Neural cell (in vitro differentiated cells): ENCODE measurements at regions not wholly inside any gene's neighbourhood (a gene's known extent, or its start where the extent isn't known, plus 50 kb on each side); places are given as distances from the start of the nearest gene placed in this dataset.

Source experiments
- CTCF ChIP-seq: fragments of 450-650 bp; IDR thresholded peaks from 2 replicates; pipeline ENCODE4 v1.5.1; 2014; ENCODE audit warnings: antibody characterized with exemption, mild to moderate bottlenecking, moderate library complexity; ENCODE audit not compliant: poor library complexity, severe bottlenecking
- EP300 ChIP-seq: fragments of 450-650 bp; conservative IDR thresholded peaks from 2 replicates; pipeline ENCODE4 v1.6.1; 2014; ENCODE audit warnings: antibody characterized with exemption, mild to moderate bottlenecking, moderate library complexity; ENCODE audit not compliant: poor library complexity, severe bottlenecking
- EZH2 ChIP-seq: fragments of 200-600, 300-800 bp; shearing (Covaris generic), sonication (generic); IDR thresholded peaks from 2 replicates; pipeline ENCODE4 v1.6.1; 2014; ENCODE audit warnings: antibody characterized with exemption, low read length, borderline replicate concordance, mild to moderate bottlenecking; ENCODE audit not compliant: insufficient read depth, poor library complexity, severe bottlenecking
- POLR2AphosphoS5 ChIP-seq: IDR thresholded peaks from 2 replicates; pipeline ENCODE4 v1.6.1; 2012
- RAD21 ChIP-seq: fragments of 450-650 bp; conservative IDR thresholded peaks from 2 replicates; pipeline ENCODE4 v1.6.1; 2014; ENCODE audit warnings: antibody characterized with exemption, mild to moderate bottlenecking, moderate library complexity
- REST ChIP-seq: IDR thresholded peaks from 2 replicates; pipeline ENCODE4 v1.6.1; 2012; ENCODE audit warnings: borderline replicate concordance
- SMC3 ChIP-seq: fragments of 450-650 bp; conservative IDR thresholded peaks from 2 replicates; pipeline ENCODE4 v1.6.1; 2014; ENCODE audit warnings: antibody characterized with exemption, mild to moderate bottlenecking, moderate library complexity; ENCODE audit not compliant: poor library complexity
- TAF1 ChIP-seq: IDR thresholded peaks from 2 replicates; pipeline ENCODE4 v1.6.1; 2012; ENCODE audit warnings: low read depth

- TF ChIP-seq CTCF (no peak), POLR2AphosphoS5 (no peak), EZH2 (no peak), REST (no peak), RAD21 (no peak), EP300 (peak; percentile 63), TAF1 (no peak), SMC3 (no peak)
Observed at GRCh38 chr2:23283653-23284052, 101.3 kb upstream of the KLHL29 start.
